Sigmoid colon (tissue), 6 donors: ENCODE measurements at regions not wholly inside any gene's neighbourhood (a gene's known extent, or its start where the extent isn't known, plus 50 kb on each side); places are given as distances from the start of the nearest gene placed in this dataset.
A peak's percentile ranks its signal among the peaks of the same experiment; 100 is the strongest.

ENCODE experiments used
- DNase-seq: peaks from one replicate; pipeline ENCODE4 v3.0.0-alpha.2; 2019
- H3K27ac ChIP-seq, 4 donors: fragments of 200-600 bp; sonication (generic); one replicate each; pipeline ENCODE4 v1.5.1; 2016 to 2019; ENCODE audit warnings: mild to moderate bottlenecking in 1 of 4
- H3K27me3 ChIP-seq, 3 donors: fragments of 200-600 bp; sonication (generic); one replicate each; pipeline ENCODE4 v1.5.1; 2019; ENCODE audit warnings: mild to moderate bottlenecking in 1 of 3
- H3K36me3 ChIP-seq, 4 donors: fragments of 200-600 bp; sonication (generic); one replicate each; pipeline ENCODE4 v1.5.1; 2016 to 2019
- H3K4me1 ChIP-seq, 4 donors: fragments of 200-600 bp; sonication (generic); one replicate each; pipeline ENCODE4 v1.5.1; 2017 to 2019
- H3K4me3 ChIP-seq, 4 donors: fragments of 200-600 bp; sonication (generic); one replicate each; pipeline ENCODE4 v1.5.1; 2017 to 2019; ENCODE audit warnings: mild to moderate bottlenecking in 2 of 4, moderate library complexity in 1 of 4
- H3K9me3 ChIP-seq, 4 donors: fragments of 200-600 bp in 3 of 4; sonication (generic) in 3 of 4; one replicate each; pipeline versions ENCODE4 v1.5.1 to v1.6.1; 2013 to 2019
- EP300 ChIP-seq, 4 donors: sonication (generic); formaldehyde crosslinking; IDR thresholded peaks; one replicate each; pipeline ENCODE4 v1.6.1; 2017; ENCODE audit warnings: antibody characterized with exemption in 4 of 4
- POLR2A ChIP-seq, 2 donors: fragments of 450-650 bp; IDR thresholded peaks; one replicate each; pipeline ENCODE4 v1.6.1; 2016; ENCODE audit warnings: antibody characterized with exemption in 2 of 2, mild to moderate bottlenecking in 2 of 2, moderate library complexity in 2 of 2
- POLR2AphosphoS5 ChIP-seq, 4 donors: sonication (generic); formaldehyde crosslinking; IDR thresholded peaks; one replicate each; pipeline ENCODE4 v1.6.1; 2017; ENCODE audit warnings: antibody characterized with exemption in 4 of 4
- WGBS, 2 donors: extraction: QIAGEN DNeasy Blood & Tissue Kit; methylation state at CpG; one replicate each; pipeline ENCODE4 v1.1.7; 2013; 5-methylcytosine and 5-hydroxymethylcytosine counted together
- intact Hi-C: fragments of 100-400 bp; cut with DNase I; formaldehyde crosslinking; loops from one replicate; pipeline ENCODE4 v1.15.1; 2023
- TF ChIP-seq, protein P1 (sequence below), 4 experiments: fragments of 450-650 bp in 3 of 4; fragments of 200-600 bp in 1 of 4; IDR thresholded peaks; one replicate each; pipeline ENCODE4 v1.5.1; 2016 to 2019; ENCODE audit warnings: antibody characterized with exemption in 4 of 4, mild to moderate bottlenecking in 3 of 4, moderate library complexity in 2 of 4
- donor health status: healthy with polysubstance abuse.
- donor health status: healthy.

DNA sequence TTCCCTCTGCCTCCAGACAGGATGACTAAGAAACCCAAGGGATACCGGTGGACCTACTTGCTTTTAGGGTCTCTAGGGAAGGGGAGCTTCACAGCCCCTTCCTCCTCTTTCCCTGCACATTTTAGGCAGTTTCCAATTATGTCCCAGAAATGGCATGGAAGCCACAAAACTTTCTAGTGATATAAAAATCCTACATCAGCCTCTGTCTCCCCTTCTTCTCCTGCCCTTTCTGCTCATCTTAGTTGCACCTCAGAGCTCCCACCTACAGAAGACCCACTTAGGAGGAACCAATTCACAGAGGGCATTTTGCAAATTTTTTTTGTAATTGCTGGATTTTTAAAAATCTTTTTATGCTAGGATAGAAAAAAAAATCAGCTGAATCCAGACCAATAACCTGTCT, 263.1 kb downstream of the TNS1 start:
- 87 to 94% methylated on average over 1 of the region's 1 CpG for WGBS, 2 donors
- intact Hi-C loops, result no loop called here

GRCh38 chr2:217738061-217738460, 264.7 kb downstream of the TNS1 start:
- Histone ChIP-seq H3K27ac (no peak overlapping the region), H3K36me3 (peaks cover 0 to 54% (median 13%) of the 10 kb centered on the region in 4 donors), H3K4me1 (peaks cover 0 to 67% (median 42%) of the 10 kb centered on the region in 4 donors)

More for the DNA sequence above, 263.1 kb downstream of the TNS1 start:
- Histone ChIP-seq H3K27ac (peak overlapping the region in 2 of 4 donors; percentile 47 to 63), H3K9me3 (no peaks in the 10 kb centered on the region), H3K36me3 (peaks cover 0 to 37% (median 13%) of the 10 kb centered on the region in 4 donors), H3K4me3 (no peak overlapping the region), H3K4me1 (peaks cover 0 to 73% (median 53%) of the 10 kb centered on the region in 4 donors), H3K27me3 (no peaks in the 10 kb centered on the region)
- no peak for DNase-seq
- TF ChIP-seq POLR2A (IDR thresholded peaks at IDR 0.05), result no peak
- TF ChIP-seq POLR2AphosphoS5 (IDR thresholded peaks at IDR 0.05), result no peak
- TF ChIP-seq, protein P1, sequence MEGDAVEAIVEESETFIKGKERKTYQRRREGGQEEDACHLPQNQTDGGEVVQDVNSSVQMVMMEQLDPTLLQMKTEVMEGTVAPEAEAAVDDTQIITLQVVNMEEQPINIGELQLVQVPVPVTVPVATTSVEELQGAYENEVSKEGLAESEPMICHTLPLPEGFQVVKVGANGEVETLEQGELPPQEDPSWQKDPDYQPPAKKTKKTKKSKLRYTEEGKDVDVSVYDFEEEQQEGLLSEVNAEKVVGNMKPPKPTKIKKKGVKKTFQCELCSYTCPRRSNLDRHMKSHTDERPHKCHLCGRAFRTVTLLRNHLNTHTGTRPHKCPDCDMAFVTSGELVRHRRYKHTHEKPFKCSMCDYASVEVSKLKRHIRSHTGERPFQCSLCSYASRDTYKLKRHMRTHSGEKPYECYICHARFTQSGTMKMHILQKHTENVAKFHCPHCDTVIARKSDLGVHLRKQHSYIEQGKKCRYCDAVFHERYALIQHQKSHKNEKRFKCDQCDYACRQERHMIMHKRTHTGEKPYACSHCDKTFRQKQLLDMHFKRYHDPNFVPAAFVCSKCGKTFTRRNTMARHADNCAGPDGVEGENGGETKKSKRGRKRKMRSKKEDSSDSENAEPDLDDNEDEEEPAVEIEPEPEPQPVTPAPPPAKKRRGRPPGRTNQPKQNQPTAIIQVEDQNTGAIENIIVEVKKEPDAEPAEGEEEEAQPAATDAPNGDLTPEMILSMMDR (IDR thresholded peaks at IDR 0.05), result no peak
- TF ChIP-seq EP300 (IDR thresholded peaks at IDR 0.05), result no peak

GRCh38 chr2:217736776-217737550, 265.8 kb downstream of the TNS1 start:
- intact Hi-C loops, result no loop called here
- Histone ChIP-seq H3K36me3 (peaks cover 0 to 57% (median 13%) of the 10 kb centered on the region in 4 donors), H3K4me3 (no peak overlapping the region), H3K9me3 (no peaks in the 10 kb centered on the region), H3K27me3 (no peaks in the 10 kb centered on the region), H3K4me1 (peaks cover 0 to 66% (median 41%) of the 10 kb centered on the region in 4 donors), H3K27ac (peak overlapping the region in 2 of 4 donors; percentile 36 to 50)
- DNase-seq, result no peak
- TF ChIP-seq, protein P1 (IDR thresholded peaks at IDR 0.05), result no peak
- TF ChIP-seq POLR2A (IDR thresholded peaks at IDR 0.05), result no peak
- WGBS, 2 donors, result 81 to 85% methylated on average over 3 of the region's 3 CpGs

More at GRCh38 chr2:217738061-217738460, 264.7 kb downstream of the TNS1 start:
- no peak for DNase-seq
- TF ChIP-seq POLR2AphosphoS5 (IDR thresholded peaks at IDR 0.05), result no peak
- TF ChIP-seq POLR2A (IDR thresholded peaks at IDR 0.05), result no peak
- TF ChIP-seq, protein P1 (IDR thresholded peaks at IDR 0.05), result no peak
- TF ChIP-seq EP300 (IDR thresholded peaks at IDR 0.05), result no peak
- no peaks in the 10 kb centered on the region for H3K27me3 ChIP-seq
- no peak overlapping the region for H3K4me3 ChIP-seq
- no peaks in the 10 kb centered on the region for H3K9me3 ChIP-seq
- intact Hi-C loops, result no loop called here
- WGBS, 2 donors, result 70 to 81% methylated on average over 3 of the region's 3 CpGs

DNA sequence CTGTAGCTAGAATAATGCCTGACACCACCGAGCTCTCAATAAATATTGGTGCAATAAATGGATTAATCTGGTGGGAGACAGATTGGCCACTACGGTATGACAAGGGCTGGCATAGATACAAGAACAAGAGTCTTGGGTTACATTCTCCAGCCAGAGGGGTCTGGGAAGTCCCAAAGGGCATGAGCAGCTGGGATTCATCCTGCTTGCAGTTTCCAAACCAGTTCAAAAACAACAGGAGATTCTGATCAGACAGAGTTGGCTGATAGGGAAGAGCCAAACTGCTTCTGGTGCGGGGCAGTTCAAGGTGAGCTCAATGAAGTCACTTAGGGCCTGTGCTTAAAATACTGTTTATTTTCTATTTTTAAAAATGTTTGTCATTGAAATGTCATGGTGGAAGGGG, 266.9 kb downstream of the TNS1 start:
- Histone ChIP-seq H3K27me3 (no peaks in the 10 kb centered on the region), H3K9me3 (no peaks in the 10 kb centered on the region), H3K36me3 (peaks cover 0 to 59% (median 12%) of the 10 kb centered on the region in 4 donors), H3K4me1 (peaks cover 0 to 59% (median 32%) of the 10 kb centered on the region in 4 donors), H3K27ac (peak overlapping the region in 2 of 4 donors; percentile 36 to 50), H3K4me3 (no peak overlapping the region)
- no peak for DNase-seq
- TF ChIP-seq POLR2AphosphoS5 (IDR thresholded peaks at IDR 0.05), result no peak
- 79 to 81% methylated on average over 3 of the region's 3 CpGs for WGBS, 2 donors
- intact Hi-C loops, result no loop called here

DNA sequence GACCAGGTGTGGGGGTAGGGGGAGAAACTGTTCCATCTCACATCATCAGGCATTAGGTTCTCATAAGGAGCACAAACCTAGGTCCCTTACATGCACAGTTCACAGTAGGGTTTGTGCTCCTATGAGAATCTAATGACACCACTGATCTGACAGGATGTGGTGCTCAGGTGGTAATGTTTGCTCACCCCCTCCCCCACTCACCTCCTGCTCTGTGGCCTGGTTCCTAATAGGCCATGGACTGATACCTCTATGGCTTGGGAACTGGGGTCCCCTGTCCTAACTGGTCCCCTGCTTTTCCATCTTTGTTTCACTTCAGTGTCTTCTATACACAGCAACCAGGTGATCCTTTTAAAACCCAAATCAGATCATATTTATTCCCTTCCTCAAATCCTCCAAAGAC, 267.8 kb downstream of the TNS1 start:
- Histone ChIP-seq H3K27ac (peak overlapping the region in 1 of 4 donors; percentile 50), H3K4me3 (no peak overlapping the region)
- no peak for TF ChIP-seq POLR2AphosphoS5 (IDR thresholded peaks at IDR 0.05)
- TF ChIP-seq, protein P1 (IDR thresholded peaks at IDR 0.05), result no peak
- TF ChIP-seq EP300 (IDR thresholded peaks at IDR 0.05), result no peak
- TF ChIP-seq POLR2A (IDR thresholded peaks at IDR 0.05), result no peak

More for the DNA sequence above, 267.8 kb downstream of the TNS1 start:
- no peaks in the 10 kb centered on the region for H3K9me3 ChIP-seq
- peaks cover 0 to 59% (median 12%) of the 10 kb centered on the region in 4 donors for H3K36me3 ChIP-seq
- H3K4me1 ChIP-seq, result peaks cover 0 to 56% (median 30%) of the 10 kb centered on the region in 4 donors
- no peaks in the 10 kb centered on the region for H3K27me3 ChIP-seq
- DNase-seq, result no peak
- intact Hi-C loops, result no loop called here
